ENCODE measurements at regions not wholly inside any gene's neighbourhood (a gene's known extent, or its start where the extent isn't known, plus 50 kb on each side); places are given as distances from the start of the nearest gene placed in this dataset.

- ATAC-seq (ENCODE audit: low FRiP score) (no peak), DNase-seq (ENCODE audit: low spot score) (no peak)
- no peak for TF ChIP-seq CTCF (IDR thresholded peaks at IDR 0.05)
Measured at GRCh38 chr2:126824663-126825062, 74.0 kb upstream of the TEX51 start.

- no peak for TF ChIP-seq CTCF (IDR thresholded peaks at IDR 0.05)
- DNase-seq (ENCODE audit: low spot score) (no peak), ATAC-seq (ENCODE audit: low FRiP score) (no peak)
Measured at GRCh38 chr2:126825316-126825715, 73.4 kb upstream of the TEX51 start.

GRCh38 chr2:126826491-126826890 is 72.2 kb upstream of the TEX51 start:
- no peak for TF ChIP-seq CTCF (IDR thresholded peaks at IDR 0.05)
- no peak for DNase-seq (ENCODE audit: low spot score)
- no peak for ATAC-seq (ENCODE audit: low FRiP score)

GRCh38 chr2:126827371-126827770 is 71.3 kb upstream of the TEX51 start:
- TF ChIP-seq CTCF (IDR thresholded peaks at IDR 0.05) = no peak
- DNase-seq (ENCODE audit: low spot score) (no peak), ATAC-seq (ENCODE audit: low FRiP score) (no peak)

- DNase-seq (ENCODE audit: low spot score) = no peak
- no peak for ATAC-seq (ENCODE audit: low FRiP score)
- no peak for TF ChIP-seq CTCF (IDR thresholded peaks at IDR 0.05)
Measured at GRCh38 chr2:126828051-126828450, 70.6 kb upstream of the TEX51 start.

DNA sequence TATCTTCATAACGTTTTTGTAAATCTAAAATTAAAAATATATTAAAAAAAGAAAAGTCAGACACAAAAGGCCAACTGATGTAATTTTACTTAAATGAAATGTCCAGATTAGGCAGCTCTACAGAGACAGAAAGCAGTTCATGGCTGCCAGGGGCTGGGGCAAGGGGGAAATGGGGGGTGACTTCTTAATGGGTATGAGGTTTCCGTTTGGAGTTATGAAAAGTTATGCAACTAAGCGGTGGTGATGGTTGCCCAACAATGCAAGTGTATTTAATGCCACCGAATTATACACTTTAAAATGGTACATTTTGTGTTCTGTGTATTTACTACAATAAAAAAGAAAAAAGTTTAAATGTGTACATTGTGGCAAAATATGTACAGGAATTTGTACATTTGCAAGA is 70.2 kb upstream of the TEX51 start:
- TF ChIP-seq CTCF (IDR thresholded peaks at IDR 0.05) = no peak
- ATAC-seq (ENCODE audit: low FRiP score) (no peak), DNase-seq (ENCODE audit: low spot score) (no peak)

- no peak for DNase-seq (ENCODE audit: low spot score)
- no peak for ATAC-seq (ENCODE audit: low FRiP score)
- no peak for TF ChIP-seq CTCF (IDR thresholded peaks at IDR 0.05)
Measured at GRCh38 chr2:126831234-126832005, 67.3 kb upstream of the TEX51 start.

Data from omental fat pad (tissue), 3 donors.